GM19238 (cell line): ENCODE measurements at regions not wholly inside any gene's neighbourhood (a gene's known extent, or its start where the extent isn't known, plus 50 kb on each side); places are given as distances from the start of the nearest gene placed in this dataset.

Experiments used
- DNase-seq: peaks from one replicate; pipeline ENCODE4 v3.0.0; 2011; ENCODE audit warnings: low spot score; ENCODE audit not compliant: insufficient read length

DNA sequence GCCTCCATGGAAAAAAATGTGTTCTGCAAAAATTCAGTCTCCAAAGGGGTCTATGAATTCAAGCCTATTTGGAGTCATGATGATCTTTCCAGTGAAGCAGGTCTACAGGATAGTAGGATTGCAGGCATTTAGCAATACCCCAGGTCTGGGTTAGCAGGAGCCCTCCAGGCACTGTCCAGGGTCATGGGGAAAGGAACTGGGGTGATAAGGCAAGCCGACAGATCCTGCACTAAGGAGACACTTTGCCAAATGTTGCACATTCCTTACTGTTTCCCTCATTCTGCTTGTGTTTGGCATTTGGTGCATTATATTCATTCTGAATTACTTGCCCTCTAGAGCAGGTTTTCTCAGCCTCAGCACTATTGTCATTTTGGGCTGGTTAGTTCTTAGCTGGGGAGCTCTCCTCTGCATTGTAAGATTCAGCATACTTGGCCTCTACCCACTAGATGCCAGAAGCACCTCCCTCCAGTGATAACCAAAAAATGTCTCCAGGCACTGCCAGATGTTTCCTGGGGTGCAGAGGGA lies 333.3 kb upstream of the PLXNA2 start:
- DNase-seq = no peak

DNA sequence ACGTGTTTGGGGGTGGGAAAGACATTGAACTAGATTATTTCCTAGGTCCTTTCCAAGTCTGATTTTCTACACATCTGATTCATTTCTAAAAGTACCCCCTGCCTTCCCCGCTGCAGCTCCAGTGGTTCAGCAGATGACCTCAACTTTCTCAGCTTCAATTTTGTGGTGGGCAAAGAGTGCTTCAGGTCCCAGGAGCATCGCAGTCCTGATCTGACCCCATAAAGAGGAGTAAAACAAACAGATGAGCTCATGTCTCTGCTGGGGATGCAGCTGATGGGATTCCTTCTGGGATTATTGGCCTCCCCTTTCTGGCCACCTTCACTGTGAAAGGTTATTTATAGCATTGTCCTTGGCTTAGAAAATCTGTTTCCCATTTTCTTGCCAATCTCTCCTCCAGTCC lies 337.0 kb upstream of the PLXNA2 start:
- DNase-seq = no peak

DNA sequence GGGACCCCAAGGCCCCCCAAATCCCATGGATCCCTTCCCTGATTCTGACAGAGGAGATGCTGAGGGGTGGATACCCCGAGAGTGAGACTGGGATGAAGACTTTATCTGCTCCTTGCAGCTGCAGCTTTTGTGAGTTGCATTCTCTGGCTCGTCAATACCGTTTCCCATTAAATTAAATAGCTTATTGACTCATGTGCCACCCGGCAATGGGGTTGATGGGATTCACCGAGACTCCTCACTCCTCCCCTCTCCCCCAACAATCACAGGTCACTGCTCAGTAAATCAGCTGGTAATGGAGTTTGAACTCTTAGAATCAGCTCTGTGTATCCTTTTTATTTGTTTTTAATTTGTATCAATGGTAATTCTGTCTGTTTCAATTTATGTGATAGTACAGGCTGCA lies 337.5 kb upstream of the PLXNA2 start:
- DNase-seq = no peak

DNA sequence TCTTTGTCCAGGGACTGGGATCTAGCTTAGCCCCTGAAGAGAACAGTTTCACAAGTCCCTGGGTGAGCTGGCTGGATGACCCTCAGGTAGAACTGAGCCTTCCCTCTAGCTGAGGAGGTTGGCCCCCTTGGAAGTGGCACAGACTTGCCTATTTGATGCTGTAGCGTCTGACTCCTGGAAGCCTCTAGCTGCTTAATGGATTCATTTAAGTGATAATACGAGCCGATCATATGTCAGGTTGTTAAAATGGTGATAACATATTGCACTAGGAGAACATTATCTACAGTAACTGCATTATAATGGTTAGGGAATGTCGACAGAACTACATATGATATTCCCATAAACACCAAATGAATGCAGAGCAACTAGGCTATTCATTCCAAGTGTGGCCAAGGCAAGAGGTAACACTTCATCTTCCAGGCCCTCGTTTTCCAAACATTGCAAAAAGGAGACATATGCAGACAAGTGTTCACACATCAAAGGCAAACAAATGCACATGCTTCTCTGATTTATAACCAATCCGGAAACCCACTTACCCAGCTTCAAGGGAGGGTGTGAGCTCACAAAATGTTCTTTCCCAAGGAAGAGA lies 340.1 kb upstream of the PLXNA2 start:
- no peak for DNase-seq

DNA sequence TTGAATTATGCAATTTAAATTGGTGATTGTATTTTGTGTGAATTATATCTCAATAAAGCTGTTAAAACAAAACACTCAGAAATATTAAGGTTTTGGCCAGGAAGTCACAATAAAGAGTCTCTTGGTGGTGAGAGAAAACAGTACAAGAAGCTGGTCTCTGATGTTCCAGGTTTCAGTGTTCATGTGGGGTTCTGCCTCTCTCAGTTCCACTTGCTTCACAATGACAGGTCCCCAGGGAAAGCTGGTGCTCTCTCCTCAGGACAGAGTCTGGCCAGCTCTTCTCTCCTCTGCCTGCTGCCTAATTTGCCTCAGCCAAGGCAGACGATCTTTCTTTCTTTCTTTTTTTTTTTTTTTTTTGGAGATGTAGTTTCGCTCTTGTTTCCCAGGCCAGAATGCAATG lies 342.9 kb upstream of the PLXNA2 start:
- peak; percentile 46 for DNase-seq

DNA sequence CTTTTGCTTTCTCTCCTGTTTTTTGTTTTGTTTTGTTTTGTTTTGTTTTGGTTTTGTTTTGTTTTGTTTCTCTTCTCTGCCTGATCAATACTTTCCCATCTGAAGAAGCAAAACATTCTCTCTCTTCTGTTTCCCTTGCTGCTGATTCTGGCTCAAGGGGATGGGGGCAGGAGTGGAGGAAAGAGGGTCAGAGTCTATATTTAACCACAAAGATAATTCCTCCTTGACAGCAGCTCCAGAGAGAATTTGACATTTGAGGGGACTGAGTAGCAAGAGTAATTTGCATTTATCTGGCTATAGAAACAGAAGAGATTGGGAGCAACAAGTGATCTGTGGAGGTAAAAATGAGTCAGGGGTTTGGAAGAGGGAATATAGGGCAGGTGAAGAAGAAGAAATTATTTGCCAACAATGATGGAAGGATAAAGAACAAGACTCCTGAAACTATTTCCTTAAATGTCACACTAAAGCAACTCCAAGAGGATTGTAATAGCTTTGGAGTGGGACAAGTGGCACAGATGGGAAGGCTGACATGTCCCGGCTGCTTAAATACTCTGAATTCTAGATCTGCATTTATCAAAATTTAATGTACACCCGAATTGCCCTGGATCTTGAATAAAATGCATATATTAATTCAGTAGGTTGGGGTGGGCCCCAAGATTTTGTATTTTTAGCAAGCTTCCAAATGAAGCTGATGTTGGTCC lies 349.3 kb upstream of the PLXNA2 start:
- no peak for DNase-seq

DNA sequence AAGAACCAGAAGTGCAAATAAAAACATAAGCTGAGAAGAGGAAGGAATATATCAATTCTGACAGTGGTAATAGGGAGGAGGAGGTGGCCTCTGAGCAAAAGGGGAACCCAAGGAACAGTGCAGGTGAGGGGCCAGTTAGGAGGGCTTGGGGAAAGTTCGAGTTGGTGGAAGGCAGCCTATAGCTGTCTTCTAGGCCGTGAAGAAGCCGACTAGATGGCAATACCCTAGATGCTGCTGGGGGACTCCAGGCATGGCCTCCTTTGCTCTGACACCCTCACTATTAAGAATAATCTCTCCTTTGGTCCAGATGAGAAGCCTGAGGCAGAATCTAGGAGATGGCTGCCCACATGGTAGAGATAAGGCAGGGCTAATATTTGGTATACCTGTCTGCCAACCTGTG lies 351.1 kb upstream of the PLXNA2 start:
- DNase-seq = no peak

DNA sequence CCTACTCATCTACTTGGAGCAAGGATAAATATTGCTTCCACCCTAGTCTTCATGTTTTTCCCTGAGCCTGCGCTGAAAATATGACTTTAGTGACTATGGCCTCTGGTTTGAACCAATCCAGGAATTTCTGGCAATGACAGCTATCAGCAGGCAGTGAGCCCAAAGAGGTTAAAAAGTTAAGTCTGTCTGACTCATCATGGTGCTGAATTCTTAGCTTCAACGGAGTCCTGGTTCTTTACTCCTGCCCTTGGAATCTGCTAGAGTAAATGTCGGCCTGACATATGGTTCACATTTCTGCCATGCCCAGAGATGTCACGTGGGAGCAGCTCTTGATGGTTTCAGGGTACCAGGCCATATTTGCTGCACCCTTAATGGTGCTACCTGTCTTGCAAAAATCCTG lies 351.6 kb upstream of the PLXNA2 start:
- DNase-seq = no peak

DNA sequence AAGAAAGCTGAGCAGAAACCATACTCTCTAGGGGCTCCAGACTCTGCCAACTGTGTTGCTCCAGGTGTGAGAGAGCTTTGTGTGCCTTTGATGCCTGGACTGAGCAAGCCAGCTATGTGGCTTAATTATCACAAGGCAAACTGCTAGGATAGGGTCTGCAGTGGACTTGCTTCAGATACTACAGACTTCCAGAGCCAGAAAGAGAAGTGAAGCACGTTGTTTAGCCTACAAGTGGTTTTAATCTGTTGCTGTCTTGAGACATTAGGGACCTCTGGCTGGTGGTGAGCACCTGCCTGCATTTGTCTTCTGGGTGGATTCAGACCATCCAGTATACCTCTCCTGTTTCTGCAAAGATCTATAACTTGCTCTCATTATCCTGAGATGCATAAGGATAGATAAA lies 353.4 kb upstream of the PLXNA2 start:
- no peak for DNase-seq

DNA sequence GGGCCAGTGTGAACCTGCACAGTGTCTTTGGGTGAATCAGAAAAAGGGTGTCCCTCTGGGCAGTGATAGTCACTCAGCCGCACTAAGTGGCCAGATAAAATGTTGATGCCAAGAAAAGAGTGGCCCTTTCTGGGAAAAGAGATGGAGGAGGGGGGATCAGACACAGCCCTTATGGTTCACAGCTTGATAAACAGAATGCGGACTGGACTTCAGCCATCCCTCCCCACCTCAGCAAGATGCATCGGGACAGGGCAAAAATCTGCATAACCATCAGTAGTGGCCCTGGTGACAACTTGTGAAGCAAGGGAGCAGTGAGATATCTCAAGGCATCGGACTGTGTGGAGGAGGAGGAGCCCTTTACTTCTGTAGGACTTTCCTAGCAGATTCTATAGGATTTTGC lies 353.8 kb upstream of the PLXNA2 start:
- no peak for DNase-seq

DNA sequence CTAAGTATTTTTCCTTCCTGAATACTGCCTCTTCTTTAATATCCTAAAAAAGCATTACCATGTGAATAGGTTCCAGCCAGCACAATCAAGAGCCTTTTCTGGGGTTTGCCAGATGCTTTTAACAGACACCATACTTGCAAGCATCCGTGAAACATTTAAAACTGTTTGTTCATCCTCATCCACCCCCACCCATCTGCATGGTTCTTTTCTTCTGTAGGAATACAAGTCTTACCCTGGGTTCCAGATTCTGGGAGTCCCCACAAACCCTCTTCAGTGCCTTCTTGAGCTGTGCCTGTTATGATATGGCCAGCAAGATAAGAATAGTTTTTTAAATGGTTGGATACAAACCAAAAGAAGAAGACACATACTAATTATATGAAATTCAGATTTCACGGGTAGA lies 354.9 kb upstream of the PLXNA2 start:
- DNase-seq = no peak

DNA sequence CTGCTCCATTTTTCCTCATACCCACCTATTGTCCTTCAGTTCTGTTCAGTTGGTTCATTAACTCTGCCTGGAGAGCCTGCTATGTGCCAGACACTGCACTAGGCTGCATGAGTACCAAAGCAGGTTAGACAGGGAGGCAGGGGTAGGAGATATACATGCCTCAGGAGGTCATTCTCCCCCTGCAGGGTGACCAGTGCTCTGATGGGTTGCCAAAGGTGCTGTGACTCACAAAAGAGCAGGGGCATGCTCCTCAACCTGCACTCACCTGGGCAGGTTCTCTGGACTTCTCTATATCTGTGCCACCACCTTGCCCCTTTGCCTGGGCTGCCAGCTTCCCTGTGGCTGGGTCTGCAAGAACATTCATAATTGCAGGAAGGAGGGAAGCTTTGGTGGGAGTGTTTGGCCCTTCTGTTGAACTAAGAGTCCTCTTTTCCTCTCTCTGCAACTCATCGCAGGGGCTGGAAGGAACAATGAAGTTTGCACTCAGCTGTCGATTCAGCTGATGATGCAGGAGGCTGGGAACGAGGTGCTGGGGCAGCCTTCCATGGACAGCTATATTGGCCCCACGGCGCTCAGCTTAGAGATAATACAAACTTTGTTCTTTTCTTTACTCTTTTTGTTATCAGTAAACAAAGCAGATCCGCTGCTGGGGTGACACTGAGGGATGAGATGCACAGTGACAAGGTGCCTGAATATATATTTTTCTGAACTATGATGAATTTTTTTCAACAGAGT lies 356.4 kb upstream of the PLXNA2 start:
- no peak for DNase-seq

DNA sequence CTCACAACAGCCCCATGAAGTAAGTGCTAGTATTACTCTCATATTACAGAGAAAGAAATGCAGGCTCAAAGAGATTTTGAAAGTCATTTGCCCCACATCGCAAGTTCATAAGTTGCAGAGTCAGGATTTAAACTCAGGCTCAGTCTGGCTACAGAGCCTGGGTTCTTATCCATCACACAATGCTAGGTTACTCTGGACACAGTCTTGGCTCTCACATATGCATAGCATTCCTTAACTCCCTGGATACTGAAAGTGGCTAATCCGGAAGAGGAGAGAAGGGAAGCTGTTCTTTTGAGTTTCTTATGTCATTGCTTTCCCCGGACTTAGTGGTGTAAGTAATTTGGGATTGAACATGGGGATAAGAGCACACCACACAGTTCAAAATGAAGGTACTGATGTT lies 357.4 kb upstream of the PLXNA2 start:
- no peak for DNase-seq

DNA sequence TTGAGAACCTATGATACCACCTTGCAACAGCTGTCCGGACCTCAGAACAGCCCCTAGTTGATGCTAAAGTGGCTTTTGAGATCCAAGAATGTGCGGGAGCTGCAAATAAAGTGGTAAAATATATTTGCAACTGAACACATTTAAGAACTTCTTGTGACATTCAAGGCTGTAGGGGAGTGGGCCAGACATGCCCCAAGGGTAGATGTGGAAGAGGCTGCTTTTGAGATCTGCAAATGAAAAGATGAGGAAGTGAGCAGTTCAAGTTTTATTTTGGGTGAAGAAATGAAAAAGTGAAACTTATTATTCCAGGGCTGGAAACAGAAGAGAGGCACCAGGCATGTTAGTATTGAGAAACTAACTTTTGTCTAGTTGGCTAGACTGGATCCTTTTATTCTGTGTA lies 359.5 kb upstream of the PLXNA2 start:
- DNase-seq = no peak

DNA sequence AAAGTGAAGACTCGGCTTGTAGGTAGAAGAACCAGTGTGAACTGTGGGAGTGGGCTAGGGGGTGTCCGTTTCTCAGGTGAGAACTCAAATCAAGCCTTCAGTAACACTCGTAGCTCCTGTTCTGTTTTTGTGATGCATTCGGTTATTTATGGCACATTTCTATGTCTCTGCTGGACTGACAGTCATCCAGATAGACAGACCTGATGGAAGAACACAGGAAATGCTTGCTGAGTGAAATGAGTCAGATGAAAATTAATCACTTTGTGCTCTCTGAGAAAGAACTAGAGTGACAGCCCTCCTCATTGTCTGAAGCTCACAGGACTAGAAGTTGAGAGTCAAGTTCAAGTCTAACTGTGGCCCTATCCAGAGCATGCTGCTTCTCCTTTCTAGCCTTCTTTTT lies 360.1 kb upstream of the PLXNA2 start:
- DNase-seq = peak; percentile 13

DNA sequence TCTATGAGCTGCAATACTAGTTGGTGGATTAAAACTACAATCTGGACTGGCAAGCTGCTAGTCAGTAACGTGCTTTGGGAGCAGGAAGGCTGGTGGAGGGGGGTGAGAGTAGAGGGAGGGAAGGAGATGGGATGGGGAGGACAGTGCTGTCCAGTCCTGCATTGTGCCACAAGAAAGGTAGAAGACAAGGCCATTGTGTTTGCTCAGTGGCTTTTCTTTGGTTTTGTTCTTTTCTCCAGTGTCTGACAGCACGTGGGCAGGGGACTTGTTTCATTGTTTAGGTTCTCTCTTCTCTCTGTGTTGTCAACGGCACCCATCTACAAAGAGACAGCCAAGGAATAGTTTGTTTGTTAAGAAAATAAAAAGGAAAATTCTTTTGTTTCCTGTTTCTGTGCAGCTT lies 362.8 kb upstream of the PLXNA2 start:
- no peak for DNase-seq

DNA sequence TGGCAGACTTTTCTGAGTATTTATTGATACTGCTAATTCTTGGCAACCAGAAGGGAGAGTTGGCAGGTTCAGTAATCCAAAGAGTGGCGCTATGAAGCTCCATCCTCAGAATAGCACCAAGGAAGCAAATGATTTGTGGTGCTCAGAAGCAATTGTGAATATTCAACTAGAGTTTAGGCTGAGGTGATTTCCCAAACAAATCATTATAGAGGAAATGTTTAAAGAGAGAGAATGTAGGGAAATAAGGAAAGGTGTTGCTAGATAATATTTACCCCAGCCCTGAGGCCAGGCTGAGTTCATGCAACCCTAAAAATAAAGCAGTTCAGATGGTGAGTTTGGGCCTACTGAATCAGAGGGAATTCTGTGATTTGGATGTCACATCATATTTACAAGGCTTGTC lies 363.4 kb upstream of the PLXNA2 start:
- no peak for DNase-seq

DNA sequence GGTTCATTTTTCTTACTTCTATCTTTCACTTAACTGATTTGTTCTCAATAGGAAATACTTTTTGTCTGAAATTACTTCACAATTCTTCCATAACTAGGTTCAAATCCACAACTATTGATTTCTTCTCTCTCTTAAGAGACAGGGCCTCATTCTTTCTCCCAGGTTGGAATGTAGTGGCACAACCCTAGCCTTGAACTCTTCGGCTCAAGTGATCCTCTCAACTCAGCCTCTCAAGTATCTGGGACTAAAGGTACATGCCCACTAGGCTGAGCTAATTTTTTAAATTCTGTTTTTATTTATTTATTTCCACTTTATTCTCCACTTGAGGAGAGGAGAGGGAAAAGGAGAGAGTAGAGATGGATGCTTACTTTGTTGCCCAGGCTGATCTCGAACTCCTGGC lies 370.4 kb upstream of the PLXNA2 start:
- DNase-seq = no peak

DNA sequence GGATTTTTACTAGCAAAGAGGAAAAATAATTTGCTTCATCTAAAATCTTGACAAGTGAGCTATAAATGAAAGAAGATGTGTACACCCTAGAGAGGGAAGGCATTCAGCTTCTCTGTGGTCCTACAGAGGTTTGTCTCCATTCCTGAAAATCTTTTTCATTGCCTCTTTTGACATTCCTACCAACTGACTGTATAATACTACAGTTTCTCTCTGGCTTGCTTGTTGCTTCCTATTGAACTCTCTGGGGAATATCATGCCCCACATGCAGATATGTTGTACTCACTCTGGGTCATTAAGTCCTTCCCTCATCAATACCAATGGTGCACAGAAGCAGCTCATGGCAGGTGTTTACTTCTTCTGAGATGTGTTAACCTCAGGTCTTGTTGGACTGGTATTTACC lies 371.2 kb upstream of the PLXNA2 start:
- no peak for DNase-seq

DNA sequence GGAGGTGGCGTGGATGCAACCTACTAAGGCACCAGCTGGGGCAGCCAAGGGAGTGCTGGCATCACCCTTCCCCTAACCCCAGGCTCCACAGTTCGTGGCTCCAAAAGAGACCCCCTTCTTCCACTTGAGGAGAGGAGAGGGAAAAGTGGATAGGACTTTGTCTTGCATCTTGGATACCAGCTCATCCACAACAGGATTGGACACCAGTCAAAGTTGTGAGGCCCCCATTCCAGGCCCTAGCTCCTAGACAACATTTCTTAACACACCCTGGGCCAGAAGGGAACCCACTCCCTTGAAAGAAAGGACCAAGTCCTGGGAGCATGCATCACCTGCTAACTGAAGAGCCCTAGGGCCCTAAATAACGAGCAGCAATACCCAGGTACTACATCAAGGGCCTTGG lies 372.6 kb upstream of the PLXNA2 start:
- DNase-seq = no peak

DNA sequence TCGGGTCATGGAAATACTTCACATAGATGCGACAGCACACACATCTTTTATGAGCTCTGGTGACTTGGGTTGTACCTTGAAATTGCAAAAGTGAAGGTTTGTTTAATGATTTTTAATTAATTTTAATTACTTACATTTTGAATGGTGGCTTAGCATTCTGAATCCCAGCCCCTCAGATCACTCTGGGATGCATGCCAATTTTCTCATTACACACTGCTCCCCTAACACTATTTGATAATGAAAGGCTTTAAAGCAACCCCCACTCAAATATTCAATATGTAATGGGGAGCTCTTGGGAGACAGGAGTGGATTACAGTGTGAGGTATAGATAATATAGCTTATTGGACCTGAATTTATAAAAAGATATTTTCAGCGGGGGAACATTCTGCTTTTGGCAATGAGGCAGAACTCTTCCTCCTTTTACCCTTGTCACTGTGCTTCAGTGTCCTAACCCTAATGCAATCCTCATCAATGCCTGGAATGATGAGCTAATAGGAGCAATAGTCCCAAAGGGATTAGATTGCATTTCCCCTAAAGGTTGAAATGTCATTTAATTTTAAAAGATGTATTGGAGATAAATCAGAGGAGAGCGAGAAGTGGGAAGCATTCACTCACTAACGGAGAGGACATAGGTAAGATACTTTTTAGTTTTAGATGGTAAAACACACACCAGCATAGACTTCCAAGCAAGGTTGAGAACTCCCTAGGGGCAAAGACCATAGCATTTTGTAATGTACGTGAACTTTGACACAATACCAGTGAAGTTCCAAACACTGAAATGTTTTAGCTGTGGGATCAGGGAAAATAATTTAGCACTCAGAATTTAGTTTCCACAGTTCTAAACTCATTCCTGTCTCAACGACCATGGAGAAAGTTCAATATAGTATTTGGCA lies 384.1 kb upstream of the PLXNA2 start:
- no peak for DNase-seq

DNA sequence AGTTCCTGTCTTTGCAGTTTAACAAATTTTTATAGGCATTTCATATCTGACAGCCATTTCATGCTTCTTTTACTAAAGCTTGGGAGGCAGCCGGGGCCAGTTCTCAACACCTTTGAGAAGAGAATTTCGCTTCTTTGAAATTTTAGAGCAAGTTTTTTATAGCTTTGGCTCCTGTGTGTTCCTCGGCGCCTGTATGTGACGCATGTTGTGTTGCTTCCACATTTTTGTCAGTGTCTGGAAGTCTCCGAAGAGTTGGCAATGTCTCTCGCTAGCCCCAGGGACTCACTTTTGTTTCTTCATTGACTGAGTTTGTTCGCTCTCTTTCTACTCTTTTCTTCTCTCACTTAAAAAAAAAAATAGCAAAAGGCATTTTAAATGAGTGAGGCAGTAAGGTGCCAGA lies 386.9 kb upstream of the PLXNA2 start:
- no peak for DNase-seq
